ENCODE measurements at regions not wholly inside any gene's neighbourhood (a gene's known extent, or its start where the extent isn't known, plus 50 kb on each side); places are given as distances from the start of the nearest gene placed in this dataset.

DNA sequence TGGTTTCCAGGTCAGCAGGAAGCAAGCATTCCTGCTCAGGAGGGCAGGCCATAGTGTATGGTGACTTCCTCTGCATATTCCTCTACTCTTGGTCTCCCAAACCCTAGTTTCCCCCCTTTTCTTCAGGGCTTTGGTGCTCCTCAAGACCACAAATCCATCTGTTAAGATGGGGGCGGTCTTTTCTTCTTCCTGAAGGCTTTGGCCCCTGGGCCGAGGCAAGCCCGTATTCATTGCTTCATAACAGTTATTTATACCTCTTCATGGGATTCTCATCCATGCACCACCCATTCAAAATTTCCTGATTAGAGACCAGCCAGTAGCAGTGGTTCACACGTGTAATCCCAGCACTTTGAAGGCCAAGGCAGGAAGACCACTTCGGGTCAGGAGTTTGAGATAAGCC lies 62.1 kb upstream of the IL12A start:
- no peaks in the 10 kb centered on the region for H3K27me3 ChIP-seq (ENCODE audit: control insufficient read depth, insufficient read depth, low read length)

GRCh38 chr3:159928071-159928491 lies 60.6 kb upstream of the IL12A start:
- DNase-seq (ENCODE audit: low read depth in 2 of 2) = peak; percentile 22 to 40
- TF ChIP-seq EZH2 (IDR thresholded peaks at IDR 0.05; ENCODE audit: low read length, missing control alignments) = no peak
- no peak for TF ChIP-seq CTCF (conservative IDR thresholded peaks at IDR 0.05 in 1 of 2, IDR thresholded peaks at IDR 0.05 in 1 of 2; ENCODE audit: low read depth in 1 of 2, low read length in 2 of 2)
- Histone ChIP-seq H3K36me3 (ENCODE audit: control insufficient read depth, insufficient read depth, low read length) (no peaks in the 10 kb centered on the region), H4K20me1 (ENCODE audit: control insufficient read depth, extremely low read depth, insufficient read depth, low read length) (no peaks in the 10 kb centered on the region), H3K9me3 (ENCODE audit: control insufficient read depth, insufficient read depth, low read depth, low read length) (no peaks in the 10 kb centered on the region), H3K27ac (ENCODE audit: insufficient read depth, low read length) (peak overlapping the region; percentile 86), H3K9ac (ENCODE audit: insufficient read depth, low read length) (no peak overlapping the region), H3K4me3 (replicated peaks in 1 of 4; ENCODE audit: control extremely low read depth in 1 of 4, insufficient read depth in 1 of 4, low read depth in 3 of 4, low read length in 4 of 4) (no peak overlapping the region), H2AFZ (ENCODE audit: low read length) (no peak overlapping the region), H3K79me2 (ENCODE audit: control insufficient read depth, insufficient read depth, low read length) (no peaks in the 10 kb centered on the region), H3K4me2 (ENCODE audit: extremely low read depth, insufficient read depth, low read length) (peak overlapping the region; percentile 11), H3K4me1 (ENCODE audit: control insufficient read depth, extremely low read depth, insufficient read depth, low read length) (peaks cover 18% of the 10 kb centered on the region), H3K27me3 (ENCODE audit: control insufficient read depth, insufficient read depth, low read length) (no peaks in the 10 kb centered on the region)

More for the DNA sequence above, 62.1 kb upstream of the IL12A start:
- Histone ChIP-seq H2AFZ (ENCODE audit: low read length) (no peak overlapping the region), H3K36me3 (ENCODE audit: control insufficient read depth, insufficient read depth, low read length) (no peaks in the 10 kb centered on the region), H3K4me1 (ENCODE audit: control insufficient read depth, extremely low read depth, insufficient read depth, low read length) (peaks cover 18% of the 10 kb centered on the region), H3K79me2 (ENCODE audit: control insufficient read depth, insufficient read depth, low read length) (no peaks in the 10 kb centered on the region), H4K20me1 (ENCODE audit: control insufficient read depth, extremely low read depth, insufficient read depth, low read length) (no peaks in the 10 kb centered on the region), H3K4me2 (ENCODE audit: extremely low read depth, insufficient read depth, low read length) (no peak overlapping the region), H3K9me3 (ENCODE audit: control insufficient read depth, insufficient read depth, low read depth, low read length) (no peaks in the 10 kb centered on the region), H3K27ac (ENCODE audit: insufficient read depth, low read length) (no peak overlapping the region), H3K9ac (ENCODE audit: insufficient read depth, low read length) (no peak overlapping the region), H3K4me3 (replicated peaks in 1 of 4; ENCODE audit: control extremely low read depth in 1 of 4, insufficient read depth in 1 of 4, low read depth in 3 of 4, low read length in 4 of 4) (no peak overlapping the region)
- TF ChIP-seq EZH2 (IDR thresholded peaks at IDR 0.05; ENCODE audit: low read length, missing control alignments) (no peak), CTCF (conservative IDR thresholded peaks at IDR 0.05 in 1 of 2, IDR thresholded peaks at IDR 0.05 in 1 of 2; ENCODE audit: low read depth in 1 of 2, low read length in 2 of 2) (no peak)
- no peak for DNase-seq (ENCODE audit: low read depth in 2 of 2)

DNA sequence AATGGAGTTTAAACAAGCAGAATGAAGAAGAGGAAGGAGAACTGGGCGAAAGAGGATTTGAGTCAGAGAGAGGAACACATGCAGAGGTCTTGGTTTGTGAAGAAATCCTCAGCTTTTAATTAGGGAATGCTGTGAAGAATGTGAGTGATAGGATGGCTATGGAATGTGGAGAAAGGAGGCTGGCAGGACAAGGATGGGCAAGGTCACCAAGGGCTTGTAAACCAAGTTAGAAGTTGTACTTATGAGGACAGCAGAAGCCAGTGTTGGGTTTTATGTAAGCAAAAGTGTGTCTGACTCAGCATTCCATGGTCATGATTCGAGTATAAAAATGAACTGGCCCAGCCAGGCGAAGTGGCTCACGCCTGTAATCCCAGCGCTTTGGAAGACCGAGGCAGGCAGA lies 60.0 kb upstream of the IL12A start:
- H3K4me2 ChIP-seq (ENCODE audit: extremely low read depth, insufficient read depth, low read length) = no peak overlapping the region
- no peaks in the 10 kb centered on the region for H3K36me3 ChIP-seq (ENCODE audit: control insufficient read depth, insufficient read depth, low read length)
- H3K27ac ChIP-seq (ENCODE audit: insufficient read depth, low read length) = peak overlapping the region; percentile 86
- no peak overlapping the region for H3K4me3 ChIP-seq (replicated peaks in 1 of 4; ENCODE audit: control extremely low read depth in 1 of 4, insufficient read depth in 1 of 4, low read depth in 3 of 4, low read length in 4 of 4)
- peak; percentile 97 to 99 for DNase-seq (ENCODE audit: low read depth in 2 of 2)
- H4K20me1 ChIP-seq (ENCODE audit: control insufficient read depth, extremely low read depth, insufficient read depth, low read length) = no peaks in the 10 kb centered on the region
- no peak overlapping the region for H2AFZ ChIP-seq (ENCODE audit: low read length)
- H3K9ac ChIP-seq (ENCODE audit: insufficient read depth, low read length) = no peak overlapping the region
- no peaks in the 10 kb centered on the region for H3K79me2 ChIP-seq (ENCODE audit: control insufficient read depth, insufficient read depth, low read length)
- H3K9me3 ChIP-seq (ENCODE audit: control insufficient read depth, insufficient read depth, low read depth, low read length) = no peaks in the 10 kb centered on the region
- peaks cover 18% of the 10 kb centered on the region for H3K4me1 ChIP-seq (ENCODE audit: control insufficient read depth, extremely low read depth, insufficient read depth, low read length)
- no peaks in the 10 kb centered on the region for H3K27me3 ChIP-seq (ENCODE audit: control insufficient read depth, insufficient read depth, low read length)
- TF ChIP-seq CTCF (conservative IDR thresholded peaks at IDR 0.05 in 1 of 2, IDR thresholded peaks at IDR 0.05 in 1 of 2; ENCODE audit: low read depth in 1 of 2, low read length in 2 of 2) (no peak), EZH2 (IDR thresholded peaks at IDR 0.05; ENCODE audit: low read length, missing control alignments) (no peak)
